Activated CD4-positive, alpha-beta T cell treated with anti-CD3 and anti-CD28 coated beads, Interleukin-2, amount 50 U/mL, for 1 hour (primary cell): ENCODE measurements at regions not wholly inside any gene's neighbourhood (a gene's known extent, or its start where the extent isn't known, plus 50 kb on each side); places are given as distances from the start of the nearest gene placed in this dataset.
"Not testable (repeated sequence)": the region's sequence is repeated elsewhere in the genome, so short reads cannot be mapped to it uniquely, and the experiment has no call there.

ENCODE experiments used
- DNase-seq: peaks from one replicate; pipeline ENCODE4 v3.0.0-alpha.2; 2020

DNA sequence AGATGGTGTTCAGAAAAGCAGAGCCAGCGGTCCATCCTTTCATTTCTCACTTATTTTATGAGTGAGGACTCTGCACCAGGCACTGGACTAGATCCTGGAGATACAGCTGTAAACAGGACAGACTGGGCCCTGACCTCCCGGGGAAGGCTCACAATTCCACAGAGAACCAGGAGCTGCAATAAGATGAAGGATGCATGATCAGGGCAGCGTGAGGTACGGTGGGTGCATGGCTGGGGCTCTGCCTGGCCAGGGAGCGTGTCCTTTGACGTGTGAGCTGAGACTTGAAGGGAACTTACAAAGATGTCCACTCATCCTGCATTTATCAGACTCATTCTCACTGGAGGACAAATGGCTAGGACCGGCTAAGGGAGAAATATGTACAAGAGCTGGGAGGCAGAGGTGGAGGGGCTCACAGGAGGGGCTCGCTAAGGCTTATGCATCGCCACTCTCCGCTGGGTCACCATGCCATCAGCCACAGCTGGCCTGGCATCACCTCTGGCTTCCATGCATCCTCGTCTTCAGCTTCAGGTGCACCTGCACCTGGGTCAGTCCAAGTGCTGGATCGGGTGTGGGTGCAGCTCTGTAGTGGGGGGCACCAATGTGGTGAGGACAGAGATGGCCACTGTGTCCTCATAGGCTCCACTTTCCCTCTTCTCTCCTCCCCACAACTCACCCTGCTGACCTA is 213.9 kb downstream of the TOMM20 start:
- DNase-seq = no peak

- DNase-seq = no peak
Measured at GRCh38 chr1:234913771-234914170, 214.9 kb downstream of the TOMM20 start.

DNA sequence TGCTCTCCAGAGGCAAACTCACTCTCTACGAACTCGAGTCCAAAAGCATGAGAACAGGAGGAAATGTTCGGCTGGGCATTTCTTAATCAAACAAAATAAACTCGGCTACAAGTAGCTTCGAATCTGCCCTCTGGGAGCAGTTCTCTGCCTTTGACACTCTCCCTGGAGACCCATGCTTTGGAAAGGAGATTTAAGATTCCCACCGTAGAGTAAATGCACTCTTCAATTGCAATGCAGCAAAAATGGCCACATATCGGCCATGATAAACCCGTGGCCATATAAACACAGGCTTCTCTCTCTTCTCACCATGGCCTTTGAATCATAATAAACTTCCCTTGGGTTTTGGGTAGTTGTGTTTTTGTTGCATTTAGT is 215.4 kb downstream of the TOMM20 start:
- DNase-seq = no peak

GRCh38 chr1:234912548-234913277 is 215.9 kb downstream of the TOMM20 start:
- DNase-seq = no peak

GRCh38 chr1:234911787-234912186 is 216.8 kb downstream of the TOMM20 start:
- peak; percentile 43 for DNase-seq

GRCh38 chr1:234911136-234911535 is 217.5 kb downstream of the TOMM20 start:
- not testable (repeated sequence) for DNase-seq

DNA sequence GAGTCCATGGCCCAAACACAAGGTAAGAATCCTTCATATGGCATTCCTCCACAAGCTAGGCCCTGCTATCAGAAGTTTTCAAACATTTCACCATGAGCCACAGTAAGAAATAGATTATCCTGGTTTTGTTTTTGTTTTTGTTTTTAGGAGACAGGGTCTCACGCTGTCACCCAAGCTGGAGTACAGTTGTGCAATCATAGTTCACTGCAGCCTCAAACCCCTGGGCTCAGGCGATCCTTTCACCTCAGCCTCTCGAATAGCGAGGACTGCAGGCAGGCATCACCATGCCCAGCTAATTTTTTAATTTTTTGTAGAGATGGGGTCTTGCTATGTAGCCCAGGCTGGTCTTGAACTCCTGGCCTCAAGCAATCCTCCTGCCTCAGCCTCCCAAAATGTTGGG is 218.8 kb downstream of the TOMM20 start:
- DNase-seq = no peak

- DNase-seq = no peak
Measured at GRCh38 chr1:234909307-234909810, 219.3 kb downstream of the TOMM20 start.

GRCh38 chr1:234908571-234908970 is 220.1 kb downstream of the TOMM20 start:
- no peak for DNase-seq

DNA sequence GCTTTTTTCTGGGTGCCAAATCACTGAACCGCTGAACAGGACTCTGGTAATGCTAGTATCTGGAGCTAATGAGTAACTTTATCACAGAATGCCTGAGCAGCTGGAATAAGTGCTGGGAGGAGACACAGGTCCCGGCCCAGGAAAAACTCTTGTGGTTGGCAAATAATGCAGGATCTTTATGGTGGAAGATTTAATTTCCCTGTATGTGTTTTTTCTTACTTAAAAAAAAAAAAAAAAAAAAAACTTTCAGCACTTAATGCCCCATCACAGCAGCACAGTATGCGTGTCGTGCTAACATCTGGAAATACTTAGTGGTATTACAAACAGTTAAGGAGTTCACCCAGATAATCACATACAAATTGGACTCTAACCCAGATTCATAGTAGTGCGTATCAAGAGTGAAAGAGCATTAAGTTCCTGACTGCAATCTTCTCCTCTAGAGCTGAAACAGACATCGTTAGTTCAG is 220.7 kb downstream of the TOMM20 start:
- no peak for DNase-seq

DNA sequence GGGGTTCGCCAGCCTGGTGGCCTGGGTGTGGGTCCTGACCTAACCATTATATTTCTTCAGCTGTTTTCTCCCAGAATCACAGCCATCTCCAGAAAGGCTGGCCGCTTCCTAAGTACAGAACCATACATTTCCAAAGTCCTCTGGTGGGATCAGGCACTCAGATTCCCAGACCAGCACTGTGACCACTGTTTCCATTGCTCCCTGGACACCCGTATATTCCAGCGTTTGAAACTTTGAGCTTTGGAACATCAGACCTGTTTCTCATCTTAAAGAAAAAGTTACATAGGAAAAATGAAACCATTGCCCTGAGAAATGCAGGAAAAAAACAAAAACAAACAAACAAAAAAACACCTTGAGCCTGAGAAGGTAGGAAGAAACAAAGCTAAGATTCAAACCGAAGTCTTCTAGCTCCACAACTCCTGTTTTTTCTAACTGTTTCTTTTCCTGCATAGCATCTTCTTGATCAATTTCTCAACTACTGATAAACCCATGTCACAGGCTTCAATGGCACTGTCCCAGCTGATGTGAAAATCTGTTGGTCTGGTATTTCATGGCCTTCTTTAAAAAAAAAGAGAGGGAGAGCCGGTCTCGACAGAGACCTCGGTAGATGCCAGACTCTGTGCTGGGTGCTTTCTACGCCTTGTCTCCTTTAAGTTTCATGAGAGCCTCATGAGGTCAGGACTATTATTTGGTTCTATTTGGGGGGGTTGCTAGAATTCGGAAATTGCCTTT is 221.3 kb downstream of the TOMM20 start:
- no peak for DNase-seq

DNA sequence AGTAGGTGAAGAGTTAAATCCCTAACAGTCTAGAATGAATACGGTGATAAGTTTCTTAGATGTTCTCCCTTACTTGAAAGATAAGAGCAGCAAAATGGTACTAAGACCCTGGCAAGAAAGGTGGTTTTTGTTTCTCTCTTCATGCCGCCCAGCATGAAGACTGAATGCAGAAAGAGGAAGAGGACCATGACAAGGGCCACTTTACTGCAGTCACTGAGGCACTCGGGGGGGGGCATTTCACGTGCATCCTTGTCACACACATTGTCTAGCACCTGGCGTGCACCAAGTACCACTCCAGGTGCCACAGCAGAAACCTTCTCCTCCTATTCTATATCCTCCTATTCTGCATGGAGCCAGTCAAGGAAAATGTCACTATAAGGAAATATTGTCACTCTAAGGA is 222.0 kb downstream of the TOMM20 start:
- DNase-seq = no peak

- no peak for DNase-seq
Measured at GRCh38 chr1:234902774-234903547, 225.7 kb downstream of the TOMM20 start.

- DNase-seq = no peak
Measured at GRCh38 chr1:234901491-234902049, 227.1 kb downstream of the TOMM20 start.

GRCh38 chr1:234900595-234900994 is 228.0 kb downstream of the TOMM20 start:
- no peak for DNase-seq

DNA sequence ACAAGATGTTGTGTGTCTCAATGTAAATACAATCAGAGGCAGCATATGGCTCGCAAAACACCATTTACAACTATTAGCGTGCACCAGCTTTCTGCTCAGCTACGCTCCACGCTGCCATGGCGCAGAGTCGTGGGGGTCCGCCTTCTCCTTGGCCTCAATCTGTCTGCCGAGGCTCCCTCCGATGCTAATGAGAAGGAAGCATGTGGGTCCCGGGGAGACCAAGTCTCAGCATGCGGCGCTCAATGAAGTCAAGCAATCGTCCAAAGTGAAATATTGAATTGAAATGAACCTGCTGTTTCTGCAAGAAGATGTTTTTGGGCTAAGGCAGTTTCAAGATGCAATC is 228.9 kb downstream of the TOMM20 start:
- no peak for DNase-seq

DNA sequence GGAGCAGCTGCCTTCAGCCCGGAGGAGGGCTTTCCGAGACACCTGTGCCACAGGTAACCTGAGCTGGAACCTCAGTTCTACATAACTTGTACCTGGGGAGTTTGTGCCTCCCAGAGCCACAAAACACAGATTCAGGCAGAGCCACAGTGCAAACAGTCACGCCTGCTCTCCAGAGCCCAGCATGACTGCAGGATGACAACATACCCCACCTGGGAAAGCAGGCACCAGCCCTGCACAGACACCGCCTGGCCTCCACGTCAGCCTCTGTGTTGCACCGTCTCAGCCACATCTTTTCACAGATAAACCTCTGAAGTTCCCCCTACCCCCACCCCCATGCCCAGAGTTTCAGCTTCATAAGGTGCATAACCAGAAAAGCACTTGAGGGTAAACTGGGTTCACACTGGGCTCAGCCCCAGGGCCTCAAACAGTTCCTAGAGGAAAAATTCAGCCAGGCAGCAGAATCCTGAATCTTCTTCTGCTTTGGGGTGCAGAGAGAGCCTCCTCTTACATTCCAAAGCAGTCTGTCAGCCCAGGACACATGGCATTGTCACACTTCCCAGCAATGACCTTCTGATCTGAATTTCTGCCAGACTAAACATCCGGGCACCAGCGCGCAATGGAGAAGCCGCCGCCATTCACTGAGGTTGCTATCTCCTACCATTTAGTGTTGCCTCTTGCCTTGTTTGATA is 229.5 kb downstream of the TOMM20 start:
- no peak for DNase-seq

DNA sequence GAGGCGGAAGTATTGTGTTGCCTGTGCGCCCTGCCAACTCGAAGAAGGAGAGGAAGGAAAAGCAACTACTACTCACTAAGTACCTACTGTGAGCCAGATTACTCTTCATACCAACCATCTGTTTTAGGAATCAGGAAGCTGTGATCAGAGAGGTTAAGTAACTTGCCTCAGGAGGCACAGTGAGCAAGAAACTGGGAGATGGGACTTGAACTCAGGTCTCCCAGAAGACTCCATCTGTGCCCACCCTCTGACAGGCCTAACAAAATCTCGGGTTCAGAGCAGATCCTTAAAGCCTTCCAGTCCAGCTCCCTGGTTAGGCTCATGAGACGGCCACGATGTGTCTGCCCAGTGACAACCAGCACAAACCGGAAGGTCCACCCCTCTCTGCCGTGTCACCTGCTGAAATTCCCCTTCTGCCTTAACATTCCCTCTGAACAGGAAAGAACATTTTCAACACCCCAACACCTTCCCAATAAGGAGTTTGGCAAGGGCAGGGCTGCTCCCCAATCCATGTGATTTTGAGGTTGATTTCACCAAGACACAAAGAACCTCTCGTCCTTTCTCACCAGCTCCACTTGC is 230.1 kb downstream of the TOMM20 start:
- no peak for DNase-seq

GRCh38 chr1:234897754-234898454 is 230.7 kb downstream of the TOMM20 start:
- no peak for DNase-seq

GRCh38 chr1:234897390-234897749 is 231.3 kb downstream of the TOMM20 start:
- no peak for DNase-seq
